ENCODE measurements at regions not wholly inside any gene's neighbourhood (a gene's known extent, or its start where the extent isn't known, plus 50 kb on each side); places are given as distances from the start of the nearest gene placed in this dataset.

DNA sequence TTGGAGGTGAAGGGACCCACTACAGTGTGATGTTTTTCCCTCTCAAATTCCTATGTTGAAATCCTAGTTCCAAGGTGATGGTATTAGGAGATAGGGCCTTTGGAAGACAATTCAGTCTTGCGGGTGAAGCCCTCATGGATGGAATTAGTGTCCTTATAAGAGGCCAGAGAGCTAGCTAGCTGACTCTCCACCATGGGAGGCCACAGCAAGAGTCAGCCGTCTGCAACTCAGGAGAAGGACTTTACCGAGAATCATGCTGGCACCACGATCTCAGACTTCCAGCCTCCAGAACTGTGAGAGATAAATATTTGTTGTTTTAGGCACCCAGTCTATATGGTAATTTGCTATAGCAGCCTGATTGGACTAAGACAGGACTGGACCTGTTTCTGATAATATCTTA is 461.4 kb downstream of the TSN start:
- TF ChIP-seq GABPA (IDR thresholded peaks at IDR 0.05; ENCODE audit: low read depth): no peak
- no peak for TF ChIP-seq POLR2AphosphoS5 (IDR thresholded peaks at IDR 0.05; ENCODE audit: low read depth)
- Histone ChIP-seq H3K4me3 (replicated peaks; ENCODE audit: insufficient read depth, low read length) (no peak overlapping the region), H3K27ac (replicated peaks) (no peak overlapping the region), H3K27me3 (ENCODE audit: insufficient read depth, poor library complexity, severe bottlenecking) (peaks cover 7% of the 10 kb centered on the region)
- DNase-seq (ENCODE audit: low read depth in 1 of 2, low spot score in 1 of 2): no peak

DNA sequence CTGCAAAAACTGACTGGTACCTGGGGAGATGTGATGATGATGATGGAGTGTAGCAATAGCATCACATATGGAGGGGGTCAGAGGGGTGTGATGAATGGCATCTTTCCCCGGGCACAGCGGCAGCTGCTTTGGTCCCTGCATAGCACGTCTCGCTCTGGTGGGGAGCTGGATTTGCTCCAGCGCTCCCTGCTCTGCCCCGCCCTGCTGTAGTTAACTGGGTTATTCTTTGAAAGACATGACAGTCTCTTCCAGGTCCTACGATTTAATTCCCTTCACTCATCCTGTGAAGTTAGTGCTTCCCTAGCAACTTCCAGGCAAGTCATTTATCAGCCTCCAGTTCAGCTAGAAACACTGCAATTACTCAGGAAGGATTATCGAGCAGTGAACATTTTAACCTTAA is 463.1 kb downstream of the TSN start:
- TF ChIP-seq SPI1 (IDR thresholded peaks at IDR 0.05; ENCODE audit: borderline replicate concordance, low read depth) (no peak), POLR2AphosphoS5 (IDR thresholded peaks at IDR 0.05; ENCODE audit: low read depth) (no peak), GABPA (IDR thresholded peaks at IDR 0.05; ENCODE audit: low read depth) (no peak)
- TF ChIP-seq, protein P1, sequence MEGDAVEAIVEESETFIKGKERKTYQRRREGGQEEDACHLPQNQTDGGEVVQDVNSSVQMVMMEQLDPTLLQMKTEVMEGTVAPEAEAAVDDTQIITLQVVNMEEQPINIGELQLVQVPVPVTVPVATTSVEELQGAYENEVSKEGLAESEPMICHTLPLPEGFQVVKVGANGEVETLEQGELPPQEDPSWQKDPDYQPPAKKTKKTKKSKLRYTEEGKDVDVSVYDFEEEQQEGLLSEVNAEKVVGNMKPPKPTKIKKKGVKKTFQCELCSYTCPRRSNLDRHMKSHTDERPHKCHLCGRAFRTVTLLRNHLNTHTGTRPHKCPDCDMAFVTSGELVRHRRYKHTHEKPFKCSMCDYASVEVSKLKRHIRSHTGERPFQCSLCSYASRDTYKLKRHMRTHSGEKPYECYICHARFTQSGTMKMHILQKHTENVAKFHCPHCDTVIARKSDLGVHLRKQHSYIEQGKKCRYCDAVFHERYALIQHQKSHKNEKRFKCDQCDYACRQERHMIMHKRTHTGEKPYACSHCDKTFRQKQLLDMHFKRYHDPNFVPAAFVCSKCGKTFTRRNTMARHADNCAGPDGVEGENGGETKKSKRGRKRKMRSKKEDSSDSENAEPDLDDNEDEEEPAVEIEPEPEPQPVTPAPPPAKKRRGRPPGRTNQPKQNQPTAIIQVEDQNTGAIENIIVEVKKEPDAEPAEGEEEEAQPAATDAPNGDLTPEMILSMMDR (IDR thresholded peaks at IDR 0.05; ENCODE audit: insufficient read depth, low read length): no peak
- TF ChIP-seq, protein P2, sequence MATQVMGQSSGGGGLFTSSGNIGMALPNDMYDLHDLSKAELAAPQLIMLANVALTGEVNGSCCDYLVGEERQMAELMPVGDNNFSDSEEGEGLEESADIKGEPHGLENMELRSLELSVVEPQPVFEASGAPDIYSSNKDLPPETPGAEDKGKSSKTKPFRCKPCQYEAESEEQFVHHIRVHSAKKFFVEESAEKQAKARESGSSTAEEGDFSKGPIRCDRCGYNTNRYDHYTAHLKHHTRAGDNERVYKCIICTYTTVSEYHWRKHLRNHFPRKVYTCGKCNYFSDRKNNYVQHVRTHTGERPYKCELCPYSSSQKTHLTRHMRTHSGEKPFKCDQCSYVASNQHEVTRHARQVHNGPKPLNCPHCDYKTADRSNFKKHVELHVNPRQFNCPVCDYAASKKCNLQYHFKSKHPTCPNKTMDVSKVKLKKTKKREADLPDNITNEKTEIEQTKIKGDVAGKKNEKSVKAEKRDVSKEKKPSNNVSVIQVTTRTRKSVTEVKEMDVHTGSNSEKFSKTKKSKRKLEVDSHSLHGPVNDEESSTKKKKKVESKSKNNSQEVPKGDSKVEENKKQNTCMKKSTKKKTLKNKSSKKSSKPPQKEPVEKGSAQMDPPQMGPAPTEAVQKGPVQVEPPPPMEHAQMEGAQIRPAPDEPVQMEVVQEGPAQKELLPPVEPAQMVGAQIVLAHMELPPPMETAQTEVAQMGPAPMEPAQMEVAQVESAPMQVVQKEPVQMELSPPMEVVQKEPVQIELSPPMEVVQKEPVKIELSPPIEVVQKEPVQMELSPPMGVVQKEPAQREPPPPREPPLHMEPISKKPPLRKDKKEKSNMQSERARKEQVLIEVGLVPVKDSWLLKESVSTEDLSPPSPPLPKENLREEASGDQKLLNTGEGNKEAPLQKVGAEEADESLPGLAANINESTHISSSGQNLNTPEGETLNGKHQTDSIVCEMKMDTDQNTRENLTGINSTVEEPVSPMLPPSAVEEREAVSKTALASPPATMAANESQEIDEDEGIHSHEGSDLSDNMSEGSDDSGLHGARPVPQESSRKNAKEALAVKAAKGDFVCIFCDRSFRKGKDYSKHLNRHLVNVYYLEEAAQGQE (IDR thresholded peaks at IDR 0.05; ENCODE audit: insufficient replicate concordance, low read depth): no peak

DNA sequence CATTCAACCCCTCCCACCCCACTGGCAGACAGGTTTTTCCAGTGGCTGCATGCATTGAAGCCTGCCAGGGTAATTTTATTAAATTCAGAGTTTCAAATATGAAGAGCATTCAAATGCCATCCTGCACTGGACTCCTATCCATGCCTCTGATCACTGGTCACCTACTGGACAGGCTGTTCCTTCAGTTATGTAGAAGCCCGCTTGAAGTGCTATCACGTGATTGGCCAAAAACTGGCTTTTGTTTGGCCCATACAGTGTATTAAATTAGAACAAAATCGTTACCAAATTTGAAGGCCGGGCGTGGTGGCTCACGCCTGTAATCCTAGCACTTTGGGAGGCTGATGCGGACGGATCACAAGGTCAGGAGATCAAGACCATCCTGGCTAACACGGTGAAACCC is 464.1 kb downstream of the TSN start:
- Histone ChIP-seq H3K27me3 (ENCODE audit: insufficient read depth, poor library complexity, severe bottlenecking) (peaks cover 7% of the 10 kb centered on the region), H3K27ac (replicated peaks) (no peak overlapping the region), H3K4me3 (replicated peaks; ENCODE audit: insufficient read depth, low read length) (no peak overlapping the region)
- TF ChIP-seq POLR2AphosphoS5 (IDR thresholded peaks at IDR 0.05; ENCODE audit: low read depth) (no peak), GABPA (IDR thresholded peaks at IDR 0.05; ENCODE audit: low read depth) (no peak), SPI1 (IDR thresholded peaks at IDR 0.05; ENCODE audit: borderline replicate concordance, low read depth) (no peak)
- TF ChIP-seq, protein P2 (IDR thresholded peaks at IDR 0.05; ENCODE audit: insufficient replicate concordance, low read depth): no peak
- TF ChIP-seq, protein P1 (IDR thresholded peaks at IDR 0.05; ENCODE audit: insufficient read depth, low read length): no peak
- no peak for DNase-seq (ENCODE audit: low read depth in 1 of 2, low spot score in 1 of 2)

More for the DNA sequence above, 463.1 kb downstream of the TSN start:
- Histone ChIP-seq H3K27me3 (ENCODE audit: insufficient read depth, poor library complexity, severe bottlenecking) (peaks cover 7% of the 10 kb centered on the region), H3K27ac (replicated peaks) (no peak overlapping the region), H3K4me3 (replicated peaks; ENCODE audit: insufficient read depth, low read length) (no peak overlapping the region)
- no peak for DNase-seq (ENCODE audit: low read depth in 1 of 2, low spot score in 1 of 2)

DNA sequence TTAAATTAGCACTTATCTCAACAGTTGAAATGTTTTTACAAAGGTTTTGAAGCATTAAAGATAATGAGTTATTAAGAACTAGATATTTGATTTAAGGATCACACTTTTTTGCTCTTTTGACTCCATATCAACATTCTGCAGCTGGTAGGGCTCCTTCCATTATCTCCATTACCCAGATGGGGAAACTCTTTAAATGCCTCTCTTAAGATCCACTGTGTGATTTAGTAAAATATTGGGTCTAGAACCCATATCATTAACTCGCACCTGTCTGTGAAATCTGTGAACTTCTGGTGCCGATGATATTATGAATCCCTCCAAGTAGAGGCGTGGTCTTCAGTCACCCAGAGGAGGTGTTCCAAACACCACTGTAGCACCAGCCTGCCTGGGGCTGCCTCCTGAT is 466.2 kb downstream of the TSN start:
- H3K27me3 ChIP-seq (ENCODE audit: insufficient read depth, poor library complexity, severe bottlenecking): no peaks in the 10 kb centered on the region
- H3K27ac ChIP-seq (replicated peaks): no peak overlapping the region
- no peak for DNase-seq (ENCODE audit: low read depth in 1 of 2, low spot score in 1 of 2)
- TF ChIP-seq GABPA (IDR thresholded peaks at IDR 0.05; ENCODE audit: low read depth) (no peak), SPI1 (IDR thresholded peaks at IDR 0.05; ENCODE audit: borderline replicate concordance, low read depth) (no peak), POLR2AphosphoS5 (IDR thresholded peaks at IDR 0.05; ENCODE audit: low read depth) (no peak)
- TF ChIP-seq, protein P1 (IDR thresholded peaks at IDR 0.05; ENCODE audit: insufficient read depth, low read length): no peak
- TF ChIP-seq, protein P2 (IDR thresholded peaks at IDR 0.05; ENCODE audit: insufficient replicate concordance, low read depth): no peak
- no peak overlapping the region for H3K4me3 ChIP-seq (replicated peaks; ENCODE audit: insufficient read depth, low read length)

All from HL-60 (cell line).